ENCODE measurements at regions not wholly inside any gene's neighbourhood (a gene's known extent, or its start where the extent isn't known, plus 50 kb on each side); places are given as distances from the start of the nearest gene placed in this dataset.
"Not testable (repeated sequence)": the region's sequence is repeated elsewhere in the genome, so short reads cannot be mapped to it uniquely, and the experiment has no call there.

GRCh38 chr2:234898534-234899053 is 53.2 kb upstream of the SH3BP4 start:
- TF ChIP-seq CTCF (IDR thresholded peaks at IDR 0.05; ENCODE audit: low read depth, low read length) = no peak
- no peak for DNase-seq (ENCODE audit: extremely low read depth, low read depth)

GRCh38 chr2:234888442-234888841 is 63.4 kb upstream of the SH3BP4 start:
- not testable (repeated sequence) for DNase-seq (ENCODE audit: extremely low read depth, low read depth)

- DNase-seq (ENCODE audit: extremely low read depth, low read depth) = no peak
- no peak for TF ChIP-seq CTCF (IDR thresholded peaks at IDR 0.05; ENCODE audit: low read depth, low read length)
Measured at GRCh38 chr2:234887195-234887594, 64.6 kb upstream of the SH3BP4 start.

- no peak for DNase-seq (ENCODE audit: extremely low read depth, low read depth)
- TF ChIP-seq CTCF (IDR thresholded peaks at IDR 0.05; ENCODE audit: low read depth, low read length) = no peak
Measured at GRCh38 chr2:234885886-234886285, 65.9 kb upstream of the SH3BP4 start.

- DNase-seq (ENCODE audit: extremely low read depth, low read depth) = no peak
- TF ChIP-seq CTCF (IDR thresholded peaks at IDR 0.05; ENCODE audit: low read depth, low read length) = no peak
Measured at GRCh38 chr2:234885118-234885517, 66.7 kb upstream of the SH3BP4 start.

GRCh38 chr2:234884591-234884990 is 67.2 kb upstream of the SH3BP4 start:
- no peak for TF ChIP-seq CTCF (IDR thresholded peaks at IDR 0.05; ENCODE audit: low read depth, low read length)
- DNase-seq (ENCODE audit: extremely low read depth, low read depth) = no peak

GRCh38 chr2:234881413-234882241 is 70.2 kb upstream of the SH3BP4 start:
- no peak for DNase-seq (ENCODE audit: extremely low read depth, low read depth)
- peak; percentile 65 for TF ChIP-seq CTCF (IDR thresholded peaks at IDR 0.05; ENCODE audit: low read depth, low read length)
